GM19452 (cell line): ENCODE measurements at regions not wholly inside any gene's neighbourhood (a gene's known extent, or its start where the extent isn't known, plus 50 kb on each side); places are given as distances from the start of the nearest gene placed in this dataset.
"Not testable (repeated sequence)": the region's sequence is repeated elsewhere in the genome, so short reads cannot be mapped to it uniquely, and the experiment has no call there.

ENCODE experiments used
- ATAC-seq: cut with Tn5 transposase; IDR thresholded peaks from one replicate; pipeline ENCODE4 v1.9.1; 2021; ENCODE audit not compliant: unreplicated experiment

DNA sequence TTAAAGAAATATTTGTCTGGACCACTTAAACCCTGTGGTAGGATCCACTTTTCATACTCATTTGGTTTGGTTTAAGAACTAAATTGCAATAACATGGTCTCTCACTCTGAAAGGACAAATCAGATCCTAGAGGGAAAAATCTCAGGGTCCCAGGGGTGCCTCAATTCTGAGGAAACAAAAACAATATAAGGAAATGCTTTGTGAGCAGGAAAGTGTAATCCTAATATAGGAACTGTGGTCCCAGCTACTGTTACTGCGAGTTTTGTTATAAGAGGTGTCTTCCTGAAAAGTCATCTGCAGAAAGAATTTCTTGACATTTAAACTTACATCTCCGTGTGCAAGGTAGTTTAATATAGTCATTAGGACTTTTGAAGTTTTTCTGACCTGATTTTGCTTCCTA is 420.1 kb upstream of the LCORL start:
- no peak for ATAC-seq

DNA sequence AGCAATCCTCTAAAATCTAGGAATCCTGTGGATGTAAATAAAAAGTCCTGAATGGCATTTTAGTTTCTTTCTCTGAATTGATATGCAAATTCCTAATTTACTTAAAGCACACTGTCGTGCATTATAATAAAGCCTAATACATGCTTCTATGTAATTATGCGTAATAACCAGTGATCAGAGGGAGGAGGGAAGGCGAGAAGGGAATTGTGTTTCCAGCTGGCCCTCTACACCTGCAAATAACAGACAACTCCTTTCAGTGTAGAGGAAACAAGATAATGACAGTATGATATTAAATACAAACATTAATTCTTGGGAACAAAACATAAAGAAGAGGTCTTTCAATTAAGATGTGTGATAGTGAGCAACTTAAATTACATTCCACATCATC is 419.6 kb upstream of the LCORL start:
- ATAC-seq: no peak

DNA sequence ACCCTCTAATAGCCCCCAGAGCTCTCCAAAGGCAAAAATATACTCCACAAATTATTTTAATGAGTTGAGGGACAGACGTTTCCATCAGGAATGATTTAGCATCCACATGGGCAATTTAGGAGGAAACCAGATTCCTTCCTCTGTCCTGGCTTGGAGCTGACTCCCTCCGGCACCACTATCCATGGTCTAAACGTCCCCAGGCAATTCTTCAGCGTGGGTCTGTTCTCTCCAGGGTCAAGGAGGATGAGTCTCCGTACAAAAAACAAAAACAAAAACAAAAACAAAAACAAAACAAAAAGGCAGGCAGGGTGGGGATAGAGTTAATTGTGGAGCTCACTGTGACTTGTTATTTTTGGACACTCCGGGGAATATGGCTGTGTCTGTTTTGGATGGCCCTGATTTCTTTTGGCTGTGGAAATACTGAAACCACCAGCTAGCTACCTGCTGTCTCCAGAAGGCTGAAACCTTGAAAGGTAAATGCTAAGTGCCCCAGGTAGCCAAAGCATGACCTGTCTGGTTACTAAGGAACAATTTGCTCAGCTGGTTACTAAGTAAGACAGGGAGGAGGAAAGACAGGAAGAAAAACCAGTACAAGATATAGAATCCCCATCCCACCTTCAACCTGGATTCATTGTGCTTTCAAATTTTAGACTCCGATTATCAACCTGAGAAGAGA is 419.1 kb upstream of the LCORL start:
- no peak for ATAC-seq

DNA sequence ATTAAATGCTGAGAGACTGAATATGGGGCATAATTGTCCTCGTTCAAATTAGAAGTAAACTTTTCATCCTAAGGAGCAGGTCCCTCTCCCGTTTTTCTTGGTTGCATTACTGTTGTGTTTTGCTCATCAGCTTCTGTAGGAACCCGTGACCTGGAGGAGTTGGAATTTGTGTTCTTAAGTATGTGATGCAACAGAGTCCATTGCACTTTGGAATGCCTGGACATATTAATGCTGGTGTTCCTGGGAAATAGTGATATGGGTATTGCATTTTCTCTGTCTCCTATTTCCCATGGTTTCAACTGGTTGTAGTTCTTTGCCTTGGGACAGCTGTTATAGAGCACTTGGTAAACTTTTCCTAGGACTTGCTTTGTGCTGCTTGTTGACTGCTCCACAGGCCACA is 417.8 kb upstream of the LCORL start:
- no peak for ATAC-seq

DNA sequence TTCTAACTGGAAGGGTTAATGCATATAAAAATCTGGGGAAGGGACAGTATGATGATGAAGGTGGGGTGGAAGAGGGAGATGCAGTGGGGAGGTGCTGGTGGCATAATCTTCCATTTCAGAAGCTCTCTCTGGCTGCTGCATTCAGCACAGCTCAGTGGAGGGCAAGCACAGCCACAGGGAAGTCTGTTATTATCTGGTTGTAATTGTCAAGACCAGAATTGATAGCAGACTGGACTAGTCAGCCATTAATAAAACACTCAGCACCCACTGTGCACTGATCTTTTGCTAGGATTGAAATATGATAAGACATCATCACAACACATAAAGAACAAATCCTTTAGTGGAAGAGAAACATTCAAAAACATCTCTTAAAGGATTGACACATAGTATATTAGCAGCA is 414.2 kb upstream of the LCORL start:
- ATAC-seq: no peak

DNA sequence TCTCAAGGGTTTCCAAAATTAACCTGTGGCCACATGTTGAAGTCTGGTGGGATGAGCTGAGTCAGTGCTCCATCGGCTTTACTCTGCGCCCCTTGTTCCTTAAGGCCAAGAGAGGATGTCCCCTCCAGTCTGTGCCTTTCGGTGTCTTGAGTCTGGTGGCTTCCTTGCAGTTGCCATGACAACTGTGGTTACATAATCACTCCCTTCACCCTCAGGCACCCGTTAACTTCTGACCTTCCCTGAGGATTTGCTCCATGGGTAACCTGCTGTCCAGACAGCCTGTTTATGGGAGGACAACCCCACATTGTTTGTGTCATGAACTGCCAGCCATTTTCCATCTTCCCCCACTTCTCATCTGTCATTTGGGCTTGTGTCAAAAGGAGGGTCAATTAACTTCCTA is 401.1 kb upstream of the LCORL start:
- ATAC-seq: no peak

DNA sequence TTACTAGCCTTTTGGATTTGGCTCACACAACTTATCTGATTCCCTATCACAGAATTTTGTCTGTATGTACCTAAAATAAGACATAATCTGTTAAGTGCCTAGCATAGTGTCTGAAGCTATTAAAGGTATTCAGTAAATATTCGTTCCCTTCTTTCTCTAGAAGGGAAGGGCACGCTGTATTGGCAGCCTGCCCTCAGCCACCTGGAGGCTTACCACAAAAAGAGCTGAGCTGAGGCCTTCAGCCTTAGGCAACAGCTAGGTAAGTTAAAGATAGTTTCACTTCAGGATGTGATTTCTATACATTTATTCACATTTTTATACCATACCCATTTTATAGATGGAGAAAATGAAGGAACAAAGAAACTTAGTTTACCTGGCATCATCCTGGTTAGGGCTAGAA is 400.0 kb upstream of the LCORL start:
- no peak for ATAC-seq

DNA sequence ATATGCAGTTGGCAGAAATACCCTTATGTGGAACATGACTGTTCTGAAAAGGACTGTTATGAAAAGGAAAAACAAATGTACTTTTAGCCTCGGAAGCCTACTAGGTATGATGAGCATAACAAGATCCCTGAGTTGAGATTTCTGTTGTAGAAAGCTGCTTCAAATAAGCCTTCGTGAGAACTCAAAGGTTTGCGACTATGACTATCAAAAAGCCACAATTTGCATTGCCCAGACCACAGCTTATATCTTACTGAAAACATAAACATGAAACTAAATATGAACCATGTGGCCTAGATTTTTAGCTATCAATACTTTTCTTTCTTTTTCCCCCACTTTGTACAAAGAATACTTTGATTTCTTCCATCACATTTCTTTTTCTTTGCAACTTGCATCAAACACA is 398.2 kb upstream of the LCORL start:
- no peak for ATAC-seq

DNA sequence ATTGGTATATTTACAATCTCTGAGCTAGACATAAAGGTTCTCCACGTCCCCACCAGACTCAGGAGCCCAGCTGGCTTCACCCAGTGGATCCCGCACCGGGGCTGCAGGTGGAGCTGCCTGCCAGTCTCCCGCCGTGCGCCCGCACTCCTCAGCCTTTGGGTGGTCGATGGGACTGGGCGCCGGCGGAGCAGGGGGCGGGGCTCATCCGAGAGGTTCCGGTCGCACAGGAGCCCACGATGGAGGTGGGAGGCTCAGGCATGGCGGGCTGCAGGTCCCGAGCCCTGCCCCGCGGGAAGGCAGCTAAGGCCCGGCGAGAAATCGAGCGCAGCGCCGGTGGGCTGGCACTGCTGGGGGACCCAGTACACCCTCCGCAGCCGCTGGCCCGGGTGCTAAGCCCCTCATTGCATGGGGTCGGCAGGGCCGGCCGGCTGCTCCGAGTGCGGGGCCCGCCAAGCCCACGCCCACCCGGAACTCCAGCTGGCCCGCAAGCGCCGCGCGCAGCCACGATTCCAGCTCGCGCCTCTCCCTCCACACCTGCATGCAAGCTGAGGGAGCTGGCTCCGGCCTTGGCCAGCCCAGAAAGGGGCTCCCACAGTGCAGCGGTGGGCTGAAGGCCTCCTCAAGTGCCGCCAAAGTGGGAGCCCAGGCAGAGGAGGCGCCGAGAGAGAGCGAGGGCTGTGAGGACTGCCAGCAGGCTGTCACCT is 396.8 kb upstream of the LCORL start:
- not testable (repeated sequence) for ATAC-seq

DNA sequence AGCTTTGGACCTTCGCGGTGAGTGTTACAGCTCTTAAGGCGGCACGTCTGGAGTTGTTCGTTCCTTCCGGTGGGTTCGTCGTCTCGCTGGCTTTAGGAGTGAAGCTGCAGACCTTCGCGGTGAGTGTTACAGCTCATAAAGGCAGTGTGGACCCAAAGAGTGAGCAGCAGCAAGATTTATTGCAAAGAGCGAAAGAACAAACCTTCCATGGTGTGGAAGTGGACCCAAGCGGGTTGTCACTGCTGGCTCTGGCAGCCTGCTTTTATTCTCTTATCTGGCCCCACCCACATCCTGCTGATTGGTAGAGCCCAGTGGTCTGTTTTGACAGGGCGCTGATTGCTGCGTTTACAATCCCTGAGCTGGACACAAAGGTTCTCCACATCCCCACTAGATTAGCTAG is 396.1 kb upstream of the LCORL start:
- ATAC-seq: not testable (repeated sequence)

DNA sequence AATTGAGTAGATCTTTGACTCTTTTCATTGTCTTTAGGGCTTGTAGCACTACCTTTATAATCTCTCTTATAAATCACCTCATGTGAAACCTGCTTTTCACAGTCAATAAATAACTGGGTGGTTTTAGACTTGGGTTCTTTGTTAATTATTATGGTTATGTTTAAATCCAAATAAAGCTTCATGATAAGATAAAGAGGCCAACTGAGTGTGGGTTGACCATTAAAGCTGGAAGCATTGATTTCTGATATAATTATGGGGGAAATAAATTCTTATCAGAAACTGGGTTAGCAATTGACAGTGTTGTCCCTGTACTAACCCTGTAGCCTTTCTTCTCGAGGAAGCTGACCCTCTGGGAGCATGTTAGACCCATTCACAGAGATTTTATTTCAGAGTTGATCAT is 384.7 kb upstream of the LCORL start:
- ATAC-seq: no peak

DNA sequence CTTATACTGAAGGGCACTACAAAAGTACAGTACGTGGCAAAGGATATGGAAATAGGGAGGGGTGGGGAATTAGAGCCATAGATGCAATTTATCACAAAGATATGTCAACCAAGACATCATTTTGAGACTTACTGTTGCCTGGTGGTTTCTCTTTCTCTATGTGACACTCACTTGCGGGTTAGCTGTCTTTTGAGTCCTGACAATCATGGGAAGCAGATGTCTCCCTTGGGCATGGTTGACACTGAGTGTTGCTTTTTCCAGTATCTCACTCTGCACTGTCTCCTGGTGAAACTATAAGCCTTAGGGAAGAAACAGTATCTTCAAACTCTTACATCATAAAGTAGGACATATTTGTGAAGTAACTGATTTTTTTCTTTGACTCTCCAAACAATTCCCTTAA is 383.5 kb upstream of the LCORL start:
- no peak for ATAC-seq

DNA sequence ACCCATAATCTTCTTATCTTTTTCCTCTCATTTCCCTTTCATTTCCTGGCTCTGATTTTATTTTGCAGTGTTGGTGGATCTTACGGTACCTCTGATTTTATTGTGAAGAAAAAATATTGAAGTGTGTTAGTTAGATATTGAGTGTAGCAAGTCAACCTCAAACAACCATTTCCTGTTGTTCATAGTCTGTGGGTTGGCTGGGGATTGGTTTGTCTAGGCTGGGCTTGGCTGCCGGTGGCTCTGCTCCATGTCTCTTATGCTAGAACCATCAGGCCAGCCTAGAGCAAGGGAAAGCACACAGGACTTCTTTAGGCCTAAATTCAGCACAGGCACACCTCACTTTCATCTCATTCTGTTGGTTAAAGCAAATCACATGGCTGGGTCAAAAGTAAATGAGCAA is 383.1 kb upstream of the LCORL start:
- peak; percentile 77 for ATAC-seq

DNA sequence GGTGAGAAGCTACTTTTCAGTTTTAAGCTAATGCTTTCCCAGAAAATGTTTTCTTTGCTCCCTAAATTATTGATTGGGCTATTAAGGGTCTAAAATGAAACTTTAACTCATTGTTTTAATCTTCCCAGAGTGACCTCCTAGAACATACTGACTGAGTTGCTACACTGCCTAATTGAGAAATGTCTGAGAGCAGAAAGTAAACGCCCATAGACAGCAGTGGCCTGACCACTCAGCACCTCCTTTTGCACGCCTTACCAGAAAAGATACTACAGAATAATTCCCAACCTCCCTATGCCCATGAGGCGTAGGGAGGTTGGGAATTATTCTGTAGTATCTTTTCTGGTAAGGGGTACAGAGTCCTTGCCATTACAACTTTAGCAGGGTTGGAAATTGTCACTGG is 381.8 kb upstream of the LCORL start:
- ATAC-seq: no peak

DNA sequence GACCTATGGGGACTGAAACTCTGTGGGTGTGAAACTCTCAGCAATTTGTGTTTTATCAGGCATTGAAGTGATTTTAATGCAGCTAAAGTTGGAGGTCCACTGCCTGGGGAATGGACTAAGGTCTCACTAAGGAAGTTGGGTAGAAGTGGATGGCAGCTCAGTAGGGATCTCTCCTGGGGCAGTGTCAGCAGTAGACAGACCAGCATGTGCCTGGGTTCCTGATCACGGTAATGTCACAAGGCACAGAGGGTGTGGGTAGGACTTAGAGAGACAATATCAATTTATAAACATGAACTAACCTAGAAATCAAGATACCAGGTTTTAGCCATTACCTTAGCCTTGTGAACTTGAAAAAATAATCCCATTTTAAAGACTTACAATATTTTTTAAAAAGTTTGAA is 380.3 kb upstream of the LCORL start:
- ATAC-seq: no peak

DNA sequence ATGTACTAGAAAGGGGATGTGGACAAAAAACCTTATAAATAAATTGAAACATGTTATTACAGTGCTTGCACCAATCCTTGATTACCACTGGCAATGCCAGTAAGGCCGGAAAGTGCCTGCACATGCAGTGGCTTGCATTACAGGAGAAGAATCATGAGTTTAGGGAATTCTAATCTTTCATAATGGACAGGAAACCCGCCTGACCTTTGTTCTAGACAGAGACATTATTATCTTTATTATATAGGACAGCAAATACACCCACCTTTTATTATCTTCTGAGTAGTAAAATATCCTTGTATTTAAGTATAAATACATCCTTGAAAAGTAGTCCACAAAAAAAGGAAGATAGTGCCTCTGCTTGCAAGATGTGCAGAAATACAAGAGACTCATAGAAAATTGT is 379.9 kb upstream of the LCORL start:
- ATAC-seq: no peak

DNA sequence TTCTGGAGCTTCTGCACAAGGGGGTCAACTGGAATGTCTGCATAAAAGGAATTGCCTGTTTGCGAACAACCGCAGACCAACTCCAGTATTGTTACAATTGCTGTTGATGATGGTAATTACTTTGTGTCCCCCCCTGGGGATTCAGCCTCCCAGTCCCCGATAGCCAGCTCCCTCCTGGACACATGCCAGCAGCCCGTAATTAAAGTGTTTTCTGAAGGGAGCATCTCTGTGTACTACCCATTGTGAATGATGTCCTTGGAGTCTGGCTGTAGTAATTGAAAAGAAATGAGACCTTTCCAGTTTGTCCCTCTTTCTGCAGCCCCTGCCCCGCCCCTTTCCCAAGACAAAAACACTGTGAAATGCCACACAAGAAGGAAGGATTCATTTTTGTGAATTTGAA is 377.1 kb upstream of the LCORL start:
- ATAC-seq: no peak

DNA sequence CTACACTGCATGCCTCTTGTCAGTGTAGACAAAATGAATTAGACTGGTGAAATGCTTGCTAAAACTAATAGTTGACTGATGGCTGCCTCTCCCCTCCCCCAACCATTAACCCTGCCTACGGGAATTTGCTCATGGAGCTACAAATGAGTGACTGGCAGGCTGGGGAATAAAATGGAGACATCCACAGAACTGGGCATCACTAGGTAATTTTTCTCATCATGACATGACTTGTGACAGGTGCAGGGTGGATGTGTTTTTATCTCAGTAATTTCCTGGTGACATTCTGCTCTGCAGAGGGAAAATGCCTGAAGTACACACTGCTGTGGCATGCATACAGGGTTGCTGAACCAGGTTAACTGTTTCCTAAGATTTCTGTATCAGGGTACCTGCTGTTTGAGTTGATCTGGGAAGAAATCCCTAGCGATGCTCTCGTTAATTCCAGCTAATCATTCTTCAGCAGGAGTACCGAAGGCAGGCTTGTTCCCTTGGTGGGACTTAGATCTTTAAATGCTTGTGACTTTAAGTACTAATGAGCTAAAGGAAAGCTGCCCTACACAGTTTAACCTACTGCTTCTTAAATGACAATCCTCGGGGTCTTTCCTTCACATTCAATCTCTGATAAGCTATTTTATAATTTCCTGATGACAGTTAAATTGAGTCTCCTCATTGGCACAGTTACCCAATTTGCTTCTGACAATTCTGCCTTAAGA is 376.3 kb upstream of the LCORL start:
- ATAC-seq: no peak

DNA sequence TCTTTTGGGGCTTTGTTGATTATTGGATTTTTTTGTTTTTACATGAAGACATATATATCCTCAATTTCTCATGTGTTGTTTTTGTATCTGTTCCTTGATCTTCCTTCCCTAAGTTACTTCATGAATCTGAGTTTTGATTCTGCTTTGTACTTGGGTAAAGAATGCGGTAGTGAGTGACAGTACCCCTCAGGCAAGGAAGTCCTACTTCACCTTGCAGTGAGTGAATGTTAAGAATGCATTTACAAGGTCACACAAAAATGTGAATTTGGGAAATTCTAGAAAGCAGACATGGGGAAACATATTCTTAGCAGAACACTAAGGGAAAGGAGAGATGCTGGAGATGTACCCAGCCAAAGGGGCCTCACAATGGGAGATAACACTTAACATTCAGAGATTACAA is 373.1 kb upstream of the LCORL start:
- ATAC-seq: no peak

DNA sequence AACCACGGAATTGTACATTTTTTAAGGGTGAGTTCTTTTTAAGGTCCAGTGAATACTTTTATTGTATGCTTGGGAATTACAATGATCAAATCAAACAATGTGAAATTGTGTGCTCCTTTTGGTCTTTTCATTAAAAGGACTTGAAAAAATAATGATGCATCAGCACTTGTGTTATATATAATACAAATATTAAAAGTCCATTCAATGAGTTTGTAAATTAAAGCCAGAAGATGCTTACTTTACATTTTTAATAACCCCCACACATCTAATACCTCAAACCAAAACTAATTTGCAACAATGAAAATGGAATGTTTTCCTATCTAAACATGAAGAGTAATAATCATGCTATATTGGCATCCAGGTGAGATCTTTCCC is 369.8 kb upstream of the LCORL start:
- no peak for ATAC-seq

DNA sequence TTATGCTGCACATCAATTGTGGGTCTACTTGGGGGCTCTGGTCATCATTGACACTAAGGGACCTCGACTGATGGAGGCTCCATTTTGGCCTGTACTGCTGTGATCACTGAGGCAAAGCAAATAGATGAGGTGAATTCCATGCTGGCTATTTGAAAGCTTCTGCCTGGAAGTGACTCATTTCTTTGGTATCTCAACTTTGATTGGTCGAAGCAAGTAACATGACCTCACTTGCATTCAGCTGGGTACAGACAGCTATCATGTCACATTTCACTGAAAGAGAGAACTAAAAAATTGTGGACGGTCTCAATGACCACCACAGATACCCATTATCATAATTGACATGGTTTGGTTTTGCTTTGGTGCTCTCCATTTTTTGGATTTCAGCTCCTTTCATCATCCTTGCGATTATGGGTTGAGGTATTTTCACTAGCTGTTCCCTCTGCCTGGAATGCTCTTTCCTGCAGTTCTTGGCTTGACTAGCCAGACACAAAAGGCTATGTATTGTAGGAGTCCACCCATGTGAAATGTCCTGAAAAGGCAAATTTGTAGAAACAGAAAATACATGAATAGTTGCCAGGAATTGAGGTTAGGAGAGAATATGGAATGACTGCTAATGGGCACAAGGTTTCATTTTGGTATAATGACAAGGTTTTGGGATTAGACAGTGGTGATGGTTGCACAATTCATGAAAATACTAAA is 369.2 kb upstream of the LCORL start:
- ATAC-seq: no peak

DNA sequence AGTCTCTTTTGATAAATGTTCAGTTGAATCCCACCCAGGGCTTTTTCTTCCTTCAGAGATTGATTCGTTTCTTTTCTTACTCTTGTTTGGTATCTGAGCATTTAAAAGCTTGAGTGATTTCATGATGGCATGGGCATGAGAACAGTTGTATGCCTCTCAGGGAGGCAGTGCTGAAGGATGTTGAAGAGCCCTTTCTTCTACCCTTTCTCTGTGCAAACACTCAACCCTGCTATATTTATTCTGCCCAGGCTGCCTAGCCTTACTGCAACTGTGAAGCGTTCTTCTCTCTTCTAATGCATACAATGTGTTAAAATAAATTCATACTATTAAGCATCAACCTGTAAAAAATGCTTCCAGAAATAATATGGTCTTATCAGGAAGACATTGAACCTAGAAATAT is 367.6 kb upstream of the LCORL start:
- no peak for ATAC-seq
